Upper lobe of left lung (tissue), 4 donors: ENCODE measurements at regions not wholly inside any gene's neighbourhood (a gene's known extent, or its start where the extent isn't known, plus 50 kb on each side); places are given as distances from the start of the nearest gene placed in this dataset.

ENCODE experiments used
- POLR2A ChIP-seq, 4 donors: fragments of 450-650 bp; IDR thresholded peaks; one replicate each; pipeline ENCODE4 v1.5.1; 2016 to 2017; ENCODE audit warnings: antibody characterized with exemption in 4 of 4, mild to moderate bottlenecking in 2 of 4
- TF ChIP-seq, protein P1 (sequence below), 6 experiments: fragments of 450-650 bp in 4 of 6; fragments of 200-600 bp in 2 of 6; sonication (generic) in 2 of 6; IDR thresholded peaks; one replicate each; pipeline ENCODE4 v1.5.1; 2016 to 2019; ENCODE audit warnings: antibody characterized with exemption in 6 of 6

DNA sequence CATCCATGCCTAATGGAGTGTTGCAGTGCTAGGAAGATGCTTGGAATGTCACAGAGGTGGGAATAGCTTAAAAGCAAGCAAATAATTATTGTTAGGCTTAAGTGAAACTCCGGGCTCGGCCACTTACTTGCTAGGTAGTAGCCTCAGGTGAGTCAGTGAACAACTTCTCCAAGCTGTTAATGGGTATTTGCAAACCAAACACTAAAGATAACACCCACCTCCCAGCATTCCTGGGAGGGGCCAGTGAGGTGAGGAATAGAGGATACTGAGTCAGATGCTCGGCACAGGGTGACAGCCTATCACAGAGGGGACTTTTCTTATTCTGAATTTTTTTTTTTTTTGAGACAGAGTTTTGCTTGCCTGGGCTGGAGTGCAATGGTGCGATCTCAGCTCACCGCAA is 151.2 kb upstream of the RFLNA start:
- TF ChIP-seq POLR2A (IDR thresholded peaks at IDR 0.05), result no peak
- TF ChIP-seq, protein P1, sequence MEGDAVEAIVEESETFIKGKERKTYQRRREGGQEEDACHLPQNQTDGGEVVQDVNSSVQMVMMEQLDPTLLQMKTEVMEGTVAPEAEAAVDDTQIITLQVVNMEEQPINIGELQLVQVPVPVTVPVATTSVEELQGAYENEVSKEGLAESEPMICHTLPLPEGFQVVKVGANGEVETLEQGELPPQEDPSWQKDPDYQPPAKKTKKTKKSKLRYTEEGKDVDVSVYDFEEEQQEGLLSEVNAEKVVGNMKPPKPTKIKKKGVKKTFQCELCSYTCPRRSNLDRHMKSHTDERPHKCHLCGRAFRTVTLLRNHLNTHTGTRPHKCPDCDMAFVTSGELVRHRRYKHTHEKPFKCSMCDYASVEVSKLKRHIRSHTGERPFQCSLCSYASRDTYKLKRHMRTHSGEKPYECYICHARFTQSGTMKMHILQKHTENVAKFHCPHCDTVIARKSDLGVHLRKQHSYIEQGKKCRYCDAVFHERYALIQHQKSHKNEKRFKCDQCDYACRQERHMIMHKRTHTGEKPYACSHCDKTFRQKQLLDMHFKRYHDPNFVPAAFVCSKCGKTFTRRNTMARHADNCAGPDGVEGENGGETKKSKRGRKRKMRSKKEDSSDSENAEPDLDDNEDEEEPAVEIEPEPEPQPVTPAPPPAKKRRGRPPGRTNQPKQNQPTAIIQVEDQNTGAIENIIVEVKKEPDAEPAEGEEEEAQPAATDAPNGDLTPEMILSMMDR (IDR thresholded peaks at IDR 0.05), result no peak
